ENCODE measurements at regions not wholly inside any gene's neighbourhood (a gene's known extent, or its start where the extent isn't known, plus 50 kb on each side); places are given as distances from the start of the nearest gene placed in this dataset.
"Not testable (repeated sequence)": the region's sequence is repeated elsewhere in the genome, so short reads cannot be mapped to it uniquely, and the experiment has no call there.

- no peak for DNase-seq
Observed at GRCh38 chr12:67091204-67091603, 178.0 kb upstream of the CAND1 start.

GRCh38 chr12:67091678-67092077 is 177.5 kb upstream of the CAND1 start:
- no peak for DNase-seq

GRCh38 chr12:67092934-67093333 is 176.2 kb upstream of the CAND1 start:
- DNase-seq, result not testable (repeated sequence)

GRCh38 chr12:67096533-67097318 is 172.4 kb upstream of the CAND1 start:
- no peak for DNase-seq

- no peak for DNase-seq
Observed at GRCh38 chr12:67099858-67100257, 169.3 kb upstream of the CAND1 start.

- DNase-seq, result no peak
Observed at GRCh38 chr12:67103521-67103920, 165.6 kb upstream of the CAND1 start.

- no peak for DNase-seq
Observed at GRCh38 chr12:67107235-67107634, 161.9 kb upstream of the CAND1 start.

- no peak for DNase-seq
Observed at GRCh38 chr12:67107751-67108269, 161.3 kb upstream of the CAND1 start.

GRCh38 chr12:67110345-67110744 is 158.8 kb upstream of the CAND1 start:
- not testable (repeated sequence) for DNase-seq

GRCh38 chr12:67111182-67111581 is 158.0 kb upstream of the CAND1 start:
- no peak for DNase-seq

GRCh38 chr12:67112586-67112985 is 156.6 kb upstream of the CAND1 start:
- no peak for DNase-seq

- no peak for DNase-seq
Observed at GRCh38 chr12:67116134-67116533, 153.0 kb upstream of the CAND1 start.

GRCh38 chr12:67122584-67122983 is 146.6 kb upstream of the CAND1 start:
- no peak for DNase-seq

GRCh38 chr12:67137256-67137655 is 131.9 kb upstream of the CAND1 start:
- DNase-seq, result no peak

GRCh38 chr12:67141296-67142018 is 127.7 kb upstream of the CAND1 start:
- no peak for DNase-seq

- no peak for DNase-seq
Observed at GRCh38 chr12:67145692-67146091, 123.5 kb upstream of the CAND1 start.

GRCh38 chr12:67147030-67147429 is 122.1 kb upstream of the CAND1 start:
- DNase-seq, result no peak

GRCh38 chr12:67147447-67147846 is 121.7 kb upstream of the CAND1 start:
- DNase-seq, result no peak

- DNase-seq, result no peak
Observed at GRCh38 chr12:67148265-67148664, 120.9 kb upstream of the CAND1 start.

GRCh38 chr12:67151886-67152285 is 117.3 kb upstream of the CAND1 start:
- no peak for DNase-seq

- DNase-seq, result no peak
Observed at GRCh38 chr12:67152451-67152850, 116.7 kb upstream of the CAND1 start.

GRCh38 chr12:67154901-67155300 is 114.3 kb upstream of the CAND1 start:
- no peak for DNase-seq

- no peak for DNase-seq
Observed at GRCh38 chr12:67155863-67156262, 113.3 kb upstream of the CAND1 start.

GRCh38 chr12:67161322-67161918 is 107.7 kb upstream of the CAND1 start:
- DNase-seq, result peak in 4 of 6 experiments; percentile 0 to 24 (median 16)

All from stimulated activated naive CD4-positive, alpha-beta T cell (primary cell).